ENCODE measurements at regions not wholly inside any gene's neighbourhood (a gene's known extent, or its start where the extent isn't known, plus 50 kb on each side); places are given as distances from the start of the nearest gene placed in this dataset.

GRCh38 chr6:164185471-164185871 lies 771.0 kb downstream of the QKI start:
- no peak for TF ChIP-seq POLR2A (IDR thresholded peaks at IDR 0.05)
- TF ChIP-seq, protein P1, sequence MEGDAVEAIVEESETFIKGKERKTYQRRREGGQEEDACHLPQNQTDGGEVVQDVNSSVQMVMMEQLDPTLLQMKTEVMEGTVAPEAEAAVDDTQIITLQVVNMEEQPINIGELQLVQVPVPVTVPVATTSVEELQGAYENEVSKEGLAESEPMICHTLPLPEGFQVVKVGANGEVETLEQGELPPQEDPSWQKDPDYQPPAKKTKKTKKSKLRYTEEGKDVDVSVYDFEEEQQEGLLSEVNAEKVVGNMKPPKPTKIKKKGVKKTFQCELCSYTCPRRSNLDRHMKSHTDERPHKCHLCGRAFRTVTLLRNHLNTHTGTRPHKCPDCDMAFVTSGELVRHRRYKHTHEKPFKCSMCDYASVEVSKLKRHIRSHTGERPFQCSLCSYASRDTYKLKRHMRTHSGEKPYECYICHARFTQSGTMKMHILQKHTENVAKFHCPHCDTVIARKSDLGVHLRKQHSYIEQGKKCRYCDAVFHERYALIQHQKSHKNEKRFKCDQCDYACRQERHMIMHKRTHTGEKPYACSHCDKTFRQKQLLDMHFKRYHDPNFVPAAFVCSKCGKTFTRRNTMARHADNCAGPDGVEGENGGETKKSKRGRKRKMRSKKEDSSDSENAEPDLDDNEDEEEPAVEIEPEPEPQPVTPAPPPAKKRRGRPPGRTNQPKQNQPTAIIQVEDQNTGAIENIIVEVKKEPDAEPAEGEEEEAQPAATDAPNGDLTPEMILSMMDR (IDR thresholded peaks at IDR 0.05) = no peak

All from tibial nerve (tissue), 3 donors.